ENCODE measurements at regions not wholly inside any gene's neighbourhood (a gene's known extent, or its start where the extent isn't known, plus 50 kb on each side); places are given as distances from the start of the nearest gene placed in this dataset.
"Not testable (repeated sequence)": the region's sequence is repeated elsewhere in the genome, so short reads cannot be mapped to it uniquely, and the experiment has no call there.

GRCh38 chr1:102234753-102235359, 238.1 kb upstream of the OLFM3 start:
- no peak overlapping the region for H3K4me3 ChIP-seq (ENCODE audit: low read depth, low read length, poor library complexity, severe bottlenecking)
- POLR2A ChIA-PET, result interaction anchor here (0.5 to 0.7 kb wide), 2 partner anchors 14 to 15 kb away, joined by 3 to 4 read pairs; no protein-coding TSS in a partner anchor
- H3K36me3 ChIP-seq (ENCODE audit: insufficient read depth, low read length), result no peaks in the 10 kb centered on the region
- no peaks in the 10 kb centered on the region for H3K4me1 ChIP-seq (ENCODE audit: insufficient read depth, low read length, poor library complexity, severe bottlenecking)
- H2AFZ ChIP-seq (ENCODE audit: low read length), result no peak overlapping the region
- no peaks in the 10 kb centered on the region for H3K9me3 ChIP-seq (ENCODE audit: low read length)
- no peak overlapping the region for H3K4me2 ChIP-seq (ENCODE audit: low read length)
- intact Hi-C loops (cut with micrococcal nuclease; ENCODE audit: unreplicated experiment), result no loop called here
- H3K9me2 ChIP-seq (ENCODE audit: insufficient read depth, low read length), result no peaks in the 10 kb centered on the region
- BruUV-seq (replicated peaks), result no TSS peak
- CTCF ChIA-PET (ENCODE audit: unreplicated experiment), result no interaction called here
- no peaks in the 10 kb centered on the region for H3K79me2 ChIP-seq (ENCODE audit: insufficient read depth, low read depth, low read length)
- H4K20me1 ChIP-seq (ENCODE audit: insufficient read depth, low read length), result no peaks in the 10 kb centered on the region
- TF ChIP-seq CTCF (conservative IDR thresholded peaks at IDR 0.05; ENCODE audit: low read length) (no peak), EZH2phosphoT487 (IDR thresholded peaks at IDR 0.05; ENCODE audit: borderline replicate concordance, low read depth, low read length) (no peak)
- no peak overlapping the region for H3K27ac ChIP-seq (ENCODE audit: low read depth, low read length, poor library complexity, severe bottlenecking)
- DNase-seq (ENCODE audit: low spot score), result no peak

- H2AFZ ChIP-seq (ENCODE audit: low read length), result no peak overlapping the region
- no peak overlapping the region for H3K4me3 ChIP-seq (ENCODE audit: low read depth, low read length, poor library complexity, severe bottlenecking)
- H3K4me2 ChIP-seq (ENCODE audit: low read length), result no peak overlapping the region
- ChIA-PET POLR2A (interaction anchor here (0.8 kb wide), 1 partner anchor 15 kb away, joined by 3 read pairs; no protein-coding TSS in a partner anchor), CTCF (ENCODE audit: unreplicated experiment) (no interaction called here)
- H3K79me2 ChIP-seq (ENCODE audit: insufficient read depth, low read depth, low read length), result no peaks in the 10 kb centered on the region
- no peaks in the 10 kb centered on the region for H3K9me2 ChIP-seq (ENCODE audit: insufficient read depth, low read length)
- DNase-seq (ENCODE audit: low spot score), result no peak
- BruUV-seq (replicated peaks), result no TSS peak
- H4K20me1 ChIP-seq (ENCODE audit: insufficient read depth, low read length), result no peaks in the 10 kb centered on the region
- no peaks in the 10 kb centered on the region for H3K36me3 ChIP-seq (ENCODE audit: insufficient read depth, low read length)
- H3K27ac ChIP-seq (ENCODE audit: low read depth, low read length, poor library complexity, severe bottlenecking), result no peak overlapping the region
- intact Hi-C loops (cut with micrococcal nuclease; ENCODE audit: unreplicated experiment), result no loop called here
- no peaks in the 10 kb centered on the region for H3K4me1 ChIP-seq (ENCODE audit: insufficient read depth, low read length, poor library complexity, severe bottlenecking)
- H3K9me3 ChIP-seq (ENCODE audit: low read length), result no peaks in the 10 kb centered on the region
- TF ChIP-seq EZH2phosphoT487 (IDR thresholded peaks at IDR 0.05; ENCODE audit: borderline replicate concordance, low read depth, low read length) (no peak), CTCF (conservative IDR thresholded peaks at IDR 0.05; ENCODE audit: low read length) (no peak)
These were observed 222.7 kb upstream of the OLFM3 start for GRCh38 chr1:102219463-102219862.

GRCh38 chr1:102210891-102211290, 214.2 kb upstream of the OLFM3 start:
- CTCF ChIA-PET (ENCODE audit: unreplicated experiment); DNase-seq (ENCODE audit: low spot score): not testable (repeated sequence)

More at GRCh38 chr1:102210891-102211290, 214.2 kb upstream of the OLFM3 start:
- H3K9me3 ChIP-seq (ENCODE audit: low read length); H3K9me2 ChIP-seq (ENCODE audit: insufficient read depth, low read length); H3K4me1 ChIP-seq (ENCODE audit: insufficient read depth, low read length, poor library complexity, severe bottlenecking); H3K4me2 ChIP-seq (ENCODE audit: low read length); H3K79me2 ChIP-seq (ENCODE audit: insufficient read depth, low read depth, low read length); intact Hi-C loops (cut with micrococcal nuclease; ENCODE audit: unreplicated experiment); POLR2A ChIA-PET; H3K36me3 ChIP-seq (ENCODE audit: insufficient read depth, low read length); H3K27ac ChIP-seq (ENCODE audit: low read depth, low read length, poor library complexity, severe bottlenecking); BruUV-seq (replicated peaks); H4K20me1 ChIP-seq (ENCODE audit: insufficient read depth, low read length); H2AFZ ChIP-seq (ENCODE audit: low read length); H3K4me3 ChIP-seq (ENCODE audit: low read depth, low read length, poor library complexity, severe bottlenecking): not testable (repeated sequence)

All from OCI-LY7 (cell line).